ENCODE measurements at regions not wholly inside any gene's neighbourhood (a gene's known extent, or its start where the extent isn't known, plus 50 kb on each side); places are given as distances from the start of the nearest gene placed in this dataset.

GRCh38 chr4:15374656-15375055, 53.2 kb upstream of the C1QTNF7 start:
- no peak for DNase-seq (ENCODE audit: low read depth)
- in situ Hi-C loops (cut with HindIII; ENCODE audit: low pct_unique_long_range_greater_than_20kb, low sequenced_read_pairs): no loop called here

- DNase-seq (ENCODE audit: low read depth): no peak
- in situ Hi-C loops (cut with HindIII; ENCODE audit: low pct_unique_long_range_greater_than_20kb, low sequenced_read_pairs): no loop called here
Measured at GRCh38 chr4:15375667-15376066, 52.2 kb upstream of the C1QTNF7 start.

GRCh38 chr4:15376145-15376544, 51.7 kb upstream of the C1QTNF7 start:
- no peak for DNase-seq (ENCODE audit: low read depth)
- in situ Hi-C loops (cut with HindIII; ENCODE audit: low pct_unique_long_range_greater_than_20kb, low sequenced_read_pairs): no loop called here

GRCh38 chr4:15376594-15376993, 51.2 kb upstream of the C1QTNF7 start:
- in situ Hi-C loops (cut with HindIII; ENCODE audit: low pct_unique_long_range_greater_than_20kb, low sequenced_read_pairs): no loop called here
- no peak for DNase-seq (ENCODE audit: low read depth)
